GM19395 (cell line): ENCODE measurements at regions not wholly inside any gene's neighbourhood (a gene's known extent, or its start where the extent isn't known, plus 50 kb on each side); places are given as distances from the start of the nearest gene placed in this dataset.
"Not testable (repeated sequence)": the region's sequence is repeated elsewhere in the genome, so short reads cannot be mapped to it uniquely, and the experiment has no call there.

ENCODE experiments used
- ATAC-seq: cut with Tn5 transposase; IDR thresholded peaks from one replicate; pipeline ENCODE4 v1.9.1; 2021; ENCODE audit warnings: mild to moderate bottlenecking, moderate library complexity; ENCODE audit not compliant: unreplicated experiment

- no peak for ATAC-seq
Measured at GRCh38 chr16:65315081-65315780, 193.4 kb upstream of the CDH11 start.

DNA sequence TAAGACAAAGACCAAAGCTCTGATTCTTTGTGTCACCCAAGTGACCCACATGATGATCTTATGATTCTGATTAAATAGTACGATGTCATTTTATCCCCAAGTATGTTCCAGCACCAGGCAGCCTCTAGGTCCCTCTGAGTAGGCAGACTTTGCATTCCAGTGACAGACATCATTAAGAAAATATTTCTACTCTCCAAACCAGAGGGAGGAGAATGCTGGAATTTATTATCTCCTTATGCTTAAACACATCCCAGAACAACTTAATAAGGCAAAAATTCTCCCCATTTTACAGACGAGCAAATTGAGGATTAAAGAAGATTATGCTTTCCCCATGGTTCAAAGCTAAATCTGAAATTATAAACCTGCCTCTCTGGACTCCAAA, 192.8 kb upstream of the CDH11 start:
- ATAC-seq = no peak

DNA sequence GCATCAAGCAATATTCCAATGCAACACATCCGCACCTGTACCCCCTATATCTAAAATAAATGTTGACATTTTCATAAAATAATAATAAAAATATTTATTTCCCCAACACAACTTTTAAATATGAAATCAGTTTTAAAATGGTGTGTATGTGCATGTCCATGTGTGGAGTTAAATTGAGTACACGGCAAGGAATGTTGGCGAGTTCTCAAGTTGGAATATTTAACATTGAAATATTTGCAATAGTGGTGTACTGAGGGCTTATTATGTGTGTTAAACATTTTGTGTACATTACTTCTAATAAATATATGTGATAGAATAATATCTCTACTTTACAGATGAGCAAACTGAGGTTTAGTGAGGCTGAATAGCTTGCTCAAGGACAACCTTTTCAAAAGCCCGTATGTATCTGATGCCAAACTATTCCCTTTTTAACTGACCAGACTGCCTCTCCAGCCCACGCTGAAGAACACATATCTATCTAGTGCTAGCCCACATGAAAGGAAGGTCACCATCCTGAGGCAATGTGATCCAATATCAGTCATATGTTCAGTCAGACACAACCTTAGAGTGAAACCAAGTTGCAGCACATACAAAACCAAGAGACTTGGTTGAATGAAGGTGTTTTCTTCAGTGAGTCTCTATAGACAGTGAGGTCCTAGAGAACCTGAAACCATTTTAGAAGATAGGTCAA, 192.2 kb upstream of the CDH11 start:
- no peak for ATAC-seq

- ATAC-seq = no peak
Measured at GRCh38 chr16:65312795-65313194, 190.9 kb upstream of the CDH11 start.

- ATAC-seq = no peak
Measured at GRCh38 chr16:65312071-65312470, 190.2 kb upstream of the CDH11 start.

- not testable (repeated sequence) for ATAC-seq
Measured at GRCh38 chr16:65310491-65310890, 188.6 kb upstream of the CDH11 start.

DNA sequence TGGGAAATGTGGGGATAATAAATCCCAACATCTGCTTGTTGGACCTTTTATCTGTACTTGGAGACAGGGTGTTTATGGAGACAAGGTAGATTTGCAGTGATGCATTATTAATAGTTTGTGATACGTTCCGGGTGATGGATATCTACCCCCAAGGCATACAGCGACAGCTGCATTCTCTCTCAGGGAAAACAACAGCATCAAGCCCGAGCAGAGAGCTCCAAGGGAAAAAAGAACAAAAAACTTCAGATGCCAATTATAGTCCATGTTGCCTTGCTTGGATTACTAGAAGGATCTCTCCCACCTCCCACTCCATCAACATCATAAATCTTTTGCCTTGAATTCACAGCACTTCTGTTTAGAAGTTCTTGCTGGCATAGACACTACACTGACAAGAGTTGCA, 187.5 kb upstream of the CDH11 start:
- no peak for ATAC-seq

DNA sequence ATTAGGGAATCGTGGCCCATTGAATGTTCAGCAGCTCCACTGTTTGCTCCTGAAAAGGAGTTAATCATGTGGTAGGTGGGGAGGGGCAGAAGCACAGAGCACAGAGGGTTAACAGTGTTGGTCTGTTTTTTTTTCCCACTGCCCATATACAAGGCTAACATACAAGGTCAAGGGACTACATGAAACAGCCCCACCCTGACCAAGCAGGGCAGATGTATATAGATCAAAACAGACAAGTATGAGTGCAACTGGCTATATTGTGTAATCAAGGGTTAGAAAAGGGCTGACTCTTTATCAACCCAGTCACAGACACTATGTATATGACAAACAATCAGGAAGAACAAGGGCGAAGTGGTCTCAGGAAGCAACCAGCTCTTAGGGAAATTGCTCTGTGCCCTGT, 186.6 kb upstream of the CDH11 start:
- ATAC-seq = no peak

- no peak for ATAC-seq
Measured at GRCh38 chr16:65307286-65307685, 185.4 kb upstream of the CDH11 start.

DNA sequence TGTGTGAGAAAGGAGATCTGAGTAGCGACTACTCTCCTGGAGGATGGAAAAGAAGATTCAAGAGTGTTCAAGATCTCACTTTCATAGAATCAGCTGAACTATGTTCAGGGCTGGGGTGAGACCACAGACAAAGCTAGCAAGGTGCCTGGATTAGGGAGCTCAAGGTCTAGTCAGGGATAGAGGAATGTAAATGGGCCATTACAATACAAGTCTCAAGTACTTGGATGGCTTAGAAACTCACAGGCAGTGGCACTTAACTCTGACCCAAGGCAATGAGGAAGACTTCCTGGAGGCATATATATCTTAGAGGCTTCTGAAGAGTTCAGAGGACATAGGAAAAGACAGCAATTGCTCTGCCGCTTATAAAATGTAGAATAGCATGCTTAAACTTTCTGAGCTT, 184.9 kb upstream of the CDH11 start:
- ATAC-seq = no peak

DNA sequence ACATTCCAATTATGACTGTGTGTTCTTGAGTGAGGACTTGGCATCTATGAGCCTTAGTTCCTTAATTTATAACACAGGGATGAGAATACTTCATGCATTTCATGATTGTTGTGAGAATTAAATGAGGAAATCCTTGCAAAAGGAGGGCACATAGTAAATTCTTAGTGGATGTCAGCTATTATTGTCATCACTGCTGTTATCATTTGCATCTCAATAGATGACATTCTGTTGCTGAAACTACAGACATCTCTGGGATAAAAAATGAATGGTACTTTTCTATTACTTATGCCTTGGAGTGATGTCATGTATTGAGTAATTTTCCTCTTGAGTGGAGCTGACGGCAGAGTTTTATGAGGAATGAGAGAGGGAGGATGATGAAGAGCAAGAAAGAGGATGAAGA, 184.4 kb upstream of the CDH11 start:
- ATAC-seq = no peak

DNA sequence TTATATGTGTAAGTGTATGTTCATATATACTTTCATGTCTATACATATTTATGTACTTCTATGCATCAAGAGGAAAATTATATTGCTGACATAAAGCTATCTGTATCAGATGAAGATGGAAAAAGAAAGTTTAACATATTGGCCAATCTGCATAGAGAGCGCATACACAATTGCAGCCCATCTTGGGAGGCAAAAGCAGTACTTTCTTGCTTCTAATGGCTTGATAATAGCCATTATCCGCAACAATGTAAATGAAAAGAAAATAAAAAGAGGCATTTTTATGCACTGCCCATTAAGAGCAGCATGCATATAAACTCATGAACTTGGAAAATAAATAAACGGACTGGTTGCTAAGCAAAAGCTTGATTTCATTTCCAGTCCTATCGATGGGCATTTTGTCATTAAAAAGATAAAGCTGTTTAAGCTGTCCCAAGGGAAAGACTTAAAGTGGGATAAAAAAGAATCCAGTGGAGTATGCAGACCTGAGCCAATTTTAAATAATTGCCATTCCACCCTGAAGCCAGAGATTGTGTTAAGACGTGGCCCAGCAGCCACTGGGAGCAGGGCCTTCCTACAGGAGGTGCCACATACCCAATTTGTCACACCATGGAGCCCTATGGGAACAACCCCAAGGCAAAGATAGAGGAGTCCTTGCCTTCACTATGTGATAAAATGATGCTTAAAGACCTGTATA, 183.6 kb upstream of the CDH11 start:
- no peak for ATAC-seq

GRCh38 chr16:65301029-65301428, 179.2 kb upstream of the CDH11 start:
- no peak for ATAC-seq

DNA sequence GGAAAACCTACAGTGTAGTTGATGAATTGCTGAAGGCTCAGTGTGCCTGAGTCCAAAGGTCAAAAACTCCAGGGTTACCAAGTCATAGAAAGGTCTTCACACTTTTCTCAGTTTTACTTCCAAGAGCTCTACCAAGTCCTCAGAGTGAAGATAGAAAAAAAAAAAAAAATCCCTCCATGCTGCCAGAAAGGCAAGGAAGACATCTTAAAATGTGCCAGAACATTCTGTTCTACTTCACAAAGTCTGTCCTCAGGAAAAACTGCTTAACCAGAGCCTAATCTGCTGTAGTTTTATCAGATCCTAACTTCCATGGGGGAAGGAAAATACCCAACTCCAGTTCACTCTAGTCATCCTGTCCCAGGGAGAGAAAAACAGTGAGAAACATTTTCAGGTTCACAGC, 175.6 kb upstream of the CDH11 start:
- ATAC-seq = no peak

DNA sequence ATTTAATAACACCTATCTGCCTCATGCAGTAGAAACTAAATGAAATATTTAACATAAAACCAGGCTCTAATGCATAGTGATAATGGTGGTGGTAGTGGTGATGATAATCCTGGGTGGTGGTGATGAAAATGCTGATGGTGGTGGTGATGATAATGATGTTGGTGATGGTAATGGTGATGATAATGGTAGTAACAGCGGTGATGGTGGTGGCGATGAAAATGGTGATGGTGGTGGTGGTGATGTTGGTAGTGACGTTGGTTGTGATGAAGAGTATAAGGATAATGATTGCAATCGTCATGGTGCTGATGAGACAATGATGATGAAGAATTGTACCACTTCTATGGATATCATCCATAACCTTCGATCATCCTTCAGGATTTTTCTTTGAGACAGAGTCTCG, 173.7 kb upstream of the CDH11 start:
- no peak for ATAC-seq

- ATAC-seq = no peak
Measured at GRCh38 chr16:65294708-65295107, 172.8 kb upstream of the CDH11 start.

DNA sequence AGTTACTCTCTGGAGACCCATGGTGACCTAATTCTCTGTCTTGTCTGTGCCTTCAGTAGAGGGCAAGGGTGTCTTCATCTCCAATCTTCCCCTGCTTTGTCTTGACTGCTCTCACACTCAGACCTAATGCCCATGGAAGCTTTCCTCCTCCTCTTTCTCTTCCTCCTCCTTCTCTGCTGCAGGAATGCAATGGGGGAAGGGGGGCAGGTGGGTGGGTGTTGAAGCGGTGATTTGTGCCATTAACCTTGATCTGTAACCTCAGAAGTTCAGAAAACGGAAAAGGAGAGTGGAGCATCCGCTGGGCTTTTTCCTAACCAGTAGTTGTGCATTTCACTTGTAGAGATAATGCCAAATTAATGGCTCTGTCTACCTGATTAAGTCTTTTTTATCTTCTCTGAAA, 172.3 kb upstream of the CDH11 start:
- no peak for ATAC-seq

- no peak for ATAC-seq
Measured at GRCh38 chr16:65289022-65289421, 167.2 kb upstream of the CDH11 start.

GRCh38 chr16:65287307-65287706, 165.4 kb upstream of the CDH11 start:
- no peak for ATAC-seq

DNA sequence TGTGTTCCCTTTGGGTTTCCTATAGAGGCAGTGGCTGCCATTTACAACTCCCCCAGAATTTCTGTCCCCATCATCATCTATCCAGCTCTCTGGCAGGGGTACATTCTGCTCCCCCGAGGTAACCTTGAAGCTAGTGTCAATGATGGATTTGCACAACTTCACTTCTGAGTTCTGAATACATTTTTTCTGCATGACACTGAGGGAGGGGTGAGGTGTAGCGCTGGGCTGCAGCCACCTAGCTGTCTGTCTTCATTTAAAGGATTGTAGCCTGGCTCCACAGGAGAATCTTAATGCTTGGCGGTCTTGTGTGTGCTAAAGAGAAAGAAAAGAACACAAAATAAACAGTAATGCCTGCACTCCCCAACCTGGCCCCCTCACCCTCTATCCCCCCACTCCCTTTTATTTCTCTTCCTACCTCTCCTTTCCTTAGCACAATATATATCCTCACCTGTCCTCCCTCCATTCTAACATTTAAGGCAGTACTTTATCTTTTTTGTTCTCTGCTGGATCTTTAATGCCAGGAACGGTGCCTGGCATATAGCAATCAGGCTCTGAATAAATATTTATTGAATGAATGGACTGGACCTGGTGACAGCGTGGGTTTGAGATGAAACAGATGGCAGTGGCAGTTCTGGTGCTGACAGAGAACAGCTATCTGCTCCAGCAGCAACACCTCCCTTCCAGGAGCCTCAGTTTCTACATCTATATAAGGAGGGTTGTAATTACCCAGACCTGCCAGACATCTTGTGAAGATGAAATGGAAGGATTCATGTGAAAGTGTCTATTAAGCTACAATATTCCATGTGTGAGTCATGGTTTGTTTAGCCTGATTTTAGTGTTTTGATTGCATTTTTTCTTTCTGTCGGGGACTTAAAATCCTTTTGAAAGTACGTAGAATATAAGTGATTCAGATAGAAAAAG, 163.5 kb upstream of the CDH11 start:
- no peak for ATAC-seq

- ATAC-seq = no peak
Measured at GRCh38 chr16:65284626-65285025, 162.8 kb upstream of the CDH11 start.
